HG02970 (cell line): ENCODE measurements at regions not wholly inside any gene's neighbourhood (a gene's known extent, or its start where the extent isn't known, plus 50 kb on each side); places are given as distances from the start of the nearest gene placed in this dataset.

Source experiments
- ATAC-seq: cut with Tn5 transposase; IDR thresholded peaks from one replicate; pipeline ENCODE4 v1.9.1; 2021; ENCODE audit warnings: mild to moderate bottlenecking, moderate library complexity, moderate number of reproducible peaks; ENCODE audit not compliant: unreplicated experiment, low FRiP score

GRCh38 chr1:87219141-87219540 lies 109.5 kb upstream of the LMO4 start:
- ATAC-seq = no peak

- ATAC-seq = no peak
These were observed 109.1 kb upstream of the LMO4 start for GRCh38 chr1:87219626-87220025.

GRCh38 chr1:87220993-87221392 lies 107.7 kb upstream of the LMO4 start:
- ATAC-seq = no peak

- ATAC-seq = no peak
These were observed 104.5 kb upstream of the LMO4 start for GRCh38 chr1:87224201-87224600.

GRCh38 chr1:87225171-87225570 lies 103.5 kb upstream of the LMO4 start:
- no peak for ATAC-seq

- ATAC-seq = no peak
These were observed 102.3 kb upstream of the LMO4 start for GRCh38 chr1:87226341-87226760.

- no peak for ATAC-seq
These were observed 101.0 kb upstream of the LMO4 start for GRCh38 chr1:87227651-87228050.

- no peak for ATAC-seq
These were observed 98.2 kb upstream of the LMO4 start for GRCh38 chr1:87230501-87230900.

- ATAC-seq = no peak
These were observed 96.8 kb upstream of the LMO4 start for GRCh38 chr1:87231703-87232367.

GRCh38 chr1:87236585-87236984 lies 92.1 kb upstream of the LMO4 start:
- no peak for ATAC-seq

GRCh38 chr1:87239997-87240605 lies 88.6 kb upstream of the LMO4 start:
- ATAC-seq = no peak

GRCh38 chr1:87240661-87241285 lies 87.9 kb upstream of the LMO4 start:
- ATAC-seq = no peak

GRCh38 chr1:87242445-87243185 lies 86.1 kb upstream of the LMO4 start:
- no peak for ATAC-seq

GRCh38 chr1:87243573-87243972 lies 85.1 kb upstream of the LMO4 start:
- ATAC-seq = no peak

- ATAC-seq = no peak
These were observed 82.2 kb upstream of the LMO4 start for GRCh38 chr1:87246436-87246835.

- ATAC-seq = no peak
These were observed 78.9 kb upstream of the LMO4 start for GRCh38 chr1:87249803-87250202.

- ATAC-seq = no peak
These were observed 78.3 kb upstream of the LMO4 start for GRCh38 chr1:87250336-87250735.

- ATAC-seq = no peak
These were observed 76.3 kb upstream of the LMO4 start for GRCh38 chr1:87252406-87252805.

- no peak for ATAC-seq
These were observed 66.0 kb upstream of the LMO4 start for GRCh38 chr1:87262688-87263087.

GRCh38 chr1:87263281-87263680 lies 65.4 kb upstream of the LMO4 start:
- ATAC-seq = no peak

GRCh38 chr1:87263785-87264184 lies 64.9 kb upstream of the LMO4 start:
- ATAC-seq = no peak
